Right lobe of liver (tissue), 6 donors: ENCODE measurements at regions not wholly inside any gene's neighbourhood (a gene's known extent, or its start where the extent isn't known, plus 50 kb on each side); places are given as distances from the start of the nearest gene placed in this dataset.

Source experiments
- ATAC-seq, 4 donors: fragments of 200-7000 bp; cut with Tn5 transposase; one replicate each; pipeline ENCODE4 v1.9.1; 2020; ENCODE audit warnings: mild to moderate bottlenecking in 4 of 4, moderate library complexity in 4 of 4
- DNase-seq, 3 donors: peaks; one replicate each; pipeline ENCODE4 v3.0.0-alpha.2; 2020
- H3K27ac ChIP-seq, 3 donors: fragments of 200-600 bp; one replicate each; pipeline ENCODE4 v1.8.0; 2022
- H3K27me3 ChIP-seq, 2 donors: fragments of 200-600 bp; one replicate each; pipeline ENCODE4 v1.8.0; 2022
- H3K36me3 ChIP-seq, 4 donors: fragments of 200-600 bp; sonication (generic) in 1 of 4; one replicate each; pipeline versions ENCODE4 v1.5.1 to v1.8.0; 2017 to 2022; ENCODE audit warnings: control low read depth in 1 of 4
- H3K4me1 ChIP-seq, 4 donors: fragments of 200-600 bp; sonication (generic) in 1 of 4; one replicate each; pipeline versions ENCODE4 v1.5.1 to v1.8.0; 2017 to 2022; ENCODE audit warnings: control low read depth in 1 of 4
- H3K4me3 ChIP-seq, 3 donors: fragments of 200-600 bp; one replicate each; pipeline ENCODE4 v1.8.0; 2022
- H3K9me3 ChIP-seq, 4 donors: fragments of 200-600 bp; sonication (generic) in 1 of 4; one replicate each; pipeline versions ENCODE4 v1.5.1 to v1.8.0; 2017 to 2022; ENCODE audit warnings: control low read depth in 1 of 4
- POLR2A ChIP-seq: fragments of 450-650 bp; IDR thresholded peaks from one replicate; pipeline ENCODE4 v1.6.1; 2017; ENCODE audit warnings: antibody characterized with exemption, mild to moderate bottlenecking
- WGBS: methylation state at CpG from one replicate; pipeline ENCODE4 v1.1.6; 2018; ENCODE audit warnings: low coverage, low lambda C conversion rate; ENCODE audit not compliant: insufficient coverage; ENCODE audit errors: missing lambda C conversion rate; 5-methylcytosine and 5-hydroxymethylcytosine counted together
- intact Hi-C, 2 donors: fragments of 100-400 bp; cut with DNase I; formaldehyde crosslinking; loops; one replicate each; pipeline versions ENCODE4 v1.11.2 to v1.14.1; 2022
- TF ChIP-seq, protein P1 (sequence below), 4 donors: fragments of 200-600 bp in 3 of 4; fragments of 450-650 bp in 1 of 4; IDR thresholded peaks; one replicate each; pipeline versions ENCODE4 v1.5.1 to v1.8.0; 2016 to 2022; ENCODE audit warnings: antibody characterized with exemption in 4 of 4, mild to moderate bottlenecking in 2 of 4
- donor health status: DM: no; HTN: yes; CAD: no.
- donor health status: DM: no; HTN: no; CAD: no.
- donor health status: DM: no; HTN: no; CAD: no.
- donor health status: DM: no; HTN: yes; CAD: no.
- donor health status: DM: no; HTN: yes; CAD: no.

DNA sequence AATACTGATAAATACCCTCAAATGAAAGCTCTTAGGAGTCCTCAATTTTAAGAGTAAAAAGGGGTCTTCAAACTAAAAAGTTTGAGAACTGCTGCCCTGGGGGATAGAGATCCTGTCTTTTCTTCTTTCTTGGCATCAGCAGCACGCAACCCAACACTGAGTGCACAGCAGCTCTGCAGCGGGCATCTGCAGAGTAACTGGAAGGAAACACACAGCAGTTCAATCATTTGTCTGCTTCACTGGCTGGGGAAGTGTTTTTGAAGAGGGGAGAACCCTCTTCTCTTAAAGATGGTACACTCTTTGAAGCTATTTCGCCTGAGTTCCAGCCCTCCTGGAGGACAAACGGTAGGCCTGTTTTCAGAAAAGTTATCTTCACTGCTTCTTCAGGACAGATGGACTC, 193.6 kb downstream of the FGFR2 start:
- no peak for DNase-seq
- no peak overlapping the region for H3K27ac ChIP-seq

DNA sequence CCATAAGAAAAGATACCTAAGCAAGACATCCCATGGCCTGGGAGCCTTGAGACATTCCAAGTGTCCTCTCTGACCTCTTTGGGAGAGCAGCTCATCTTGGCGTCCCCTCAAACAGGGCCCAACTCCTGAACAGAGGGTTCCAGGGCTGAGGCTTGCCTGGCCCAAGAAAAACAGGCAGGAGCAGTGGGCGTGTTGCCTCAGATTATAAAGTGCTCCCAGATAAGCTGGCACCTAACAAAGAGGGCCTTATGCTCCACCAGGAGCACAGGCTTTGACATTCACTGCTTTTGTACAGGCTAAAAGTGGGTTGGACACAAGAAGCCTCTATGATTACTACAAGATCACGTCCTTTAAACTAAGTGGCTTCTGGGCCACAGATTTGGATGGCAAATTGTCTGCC, 193.1 kb downstream of the FGFR2 start:
- H3K27me3 ChIP-seq, result no peaks in the 10 kb centered on the region
- no peaks in the 10 kb centered on the region for H3K9me3 ChIP-seq
- H3K4me1 ChIP-seq, result no peaks in the 10 kb centered on the region
- WGBS, result 63% methylated on average over 1 of the region's 3 CpGs
- H3K27ac ChIP-seq, result no peak overlapping the region
- intact Hi-C loops, result no loop called here
- no peaks in the 10 kb centered on the region for H3K36me3 ChIP-seq
- DNase-seq (no peak), ATAC-seq (no peak)
- no peak overlapping the region for H3K4me3 ChIP-seq
- no peak for TF ChIP-seq POLR2A
- TF ChIP-seq, protein P1, sequence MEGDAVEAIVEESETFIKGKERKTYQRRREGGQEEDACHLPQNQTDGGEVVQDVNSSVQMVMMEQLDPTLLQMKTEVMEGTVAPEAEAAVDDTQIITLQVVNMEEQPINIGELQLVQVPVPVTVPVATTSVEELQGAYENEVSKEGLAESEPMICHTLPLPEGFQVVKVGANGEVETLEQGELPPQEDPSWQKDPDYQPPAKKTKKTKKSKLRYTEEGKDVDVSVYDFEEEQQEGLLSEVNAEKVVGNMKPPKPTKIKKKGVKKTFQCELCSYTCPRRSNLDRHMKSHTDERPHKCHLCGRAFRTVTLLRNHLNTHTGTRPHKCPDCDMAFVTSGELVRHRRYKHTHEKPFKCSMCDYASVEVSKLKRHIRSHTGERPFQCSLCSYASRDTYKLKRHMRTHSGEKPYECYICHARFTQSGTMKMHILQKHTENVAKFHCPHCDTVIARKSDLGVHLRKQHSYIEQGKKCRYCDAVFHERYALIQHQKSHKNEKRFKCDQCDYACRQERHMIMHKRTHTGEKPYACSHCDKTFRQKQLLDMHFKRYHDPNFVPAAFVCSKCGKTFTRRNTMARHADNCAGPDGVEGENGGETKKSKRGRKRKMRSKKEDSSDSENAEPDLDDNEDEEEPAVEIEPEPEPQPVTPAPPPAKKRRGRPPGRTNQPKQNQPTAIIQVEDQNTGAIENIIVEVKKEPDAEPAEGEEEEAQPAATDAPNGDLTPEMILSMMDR (IDR thresholded peaks at IDR 0.05), result no peak

More for the DNA sequence above, 193.6 kb downstream of the FGFR2 start:
- TF ChIP-seq, protein P1 (IDR thresholded peaks at IDR 0.05), result no peak
- TF ChIP-seq POLR2A, result no peak
- no peaks in the 10 kb centered on the region for H3K36me3 ChIP-seq
- no peak overlapping the region for H3K4me3 ChIP-seq
- intact Hi-C loops, result no loop called here
- no peaks in the 10 kb centered on the region for H3K9me3 ChIP-seq
- no peak for ATAC-seq
- no peaks in the 10 kb centered on the region for H3K4me1 ChIP-seq
- WGBS, result 73% methylated on average over 2 of the region's 4 CpGs
- no peaks in the 10 kb centered on the region for H3K27me3 ChIP-seq

DNA sequence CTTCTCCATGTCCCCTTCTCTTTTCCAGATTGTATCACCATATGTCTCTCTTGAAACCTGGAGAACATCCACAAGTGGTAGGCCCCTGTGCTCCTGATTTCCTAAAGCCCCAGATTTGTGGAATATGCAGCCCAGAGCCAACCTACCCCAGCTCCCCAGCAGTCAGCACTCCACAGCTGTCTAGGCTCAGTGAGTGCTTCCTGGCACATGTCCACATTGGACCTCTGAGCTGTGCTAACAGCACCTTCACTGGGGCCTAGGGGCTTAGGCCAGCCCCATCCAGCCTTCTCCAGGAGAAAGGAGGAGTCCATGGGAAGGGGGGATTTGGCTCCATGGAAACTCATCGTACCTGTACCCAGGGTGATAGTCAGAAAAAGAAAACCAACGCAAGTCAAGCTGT, 192.7 kb downstream of the FGFR2 start:
- H3K27ac ChIP-seq, result no peak overlapping the region
- 85% methylated on average over 2 of the region's 2 CpGs for WGBS
- H3K36me3 ChIP-seq, result no peaks in the 10 kb centered on the region
- H3K4me1 ChIP-seq, result no peaks in the 10 kb centered on the region
- intact Hi-C loops, result no loop called here
- no peak for TF ChIP-seq POLR2A
- TF ChIP-seq, protein P1 (IDR thresholded peaks at IDR 0.05), result no peak
- H3K27me3 ChIP-seq, result no peaks in the 10 kb centered on the region
- ATAC-seq, result no peak
- H3K9me3 ChIP-seq, result no peaks in the 10 kb centered on the region
- no peak overlapping the region for H3K4me3 ChIP-seq
- no peak for DNase-seq

GRCh38 chr10:121405953-121406352, 192.3 kb downstream of the FGFR2 start:
- no peaks in the 10 kb centered on the region for H3K36me3 ChIP-seq
- no peaks in the 10 kb centered on the region for H3K27me3 ChIP-seq
- H3K9me3 ChIP-seq, result no peaks in the 10 kb centered on the region
- no peaks in the 10 kb centered on the region for H3K4me1 ChIP-seq
- 66% methylated on average over 4 of the region's 5 CpGs for WGBS
- ATAC-seq (no peak), DNase-seq (no peak)
- H3K27ac ChIP-seq, result no peak overlapping the region
- intact Hi-C loops, result no loop called here
- no peak overlapping the region for H3K4me3 ChIP-seq
- TF ChIP-seq, protein P1 (IDR thresholded peaks at IDR 0.05), result no peak
- TF ChIP-seq POLR2A, result no peak
